ENCODE measurements at regions not wholly inside any gene's neighbourhood (a gene's known extent, or its start where the extent isn't known, plus 50 kb on each side); places are given as distances from the start of the nearest gene placed in this dataset.
A peak's percentile ranks its signal among the peaks of the same experiment; 100 is the strongest.

DNA sequence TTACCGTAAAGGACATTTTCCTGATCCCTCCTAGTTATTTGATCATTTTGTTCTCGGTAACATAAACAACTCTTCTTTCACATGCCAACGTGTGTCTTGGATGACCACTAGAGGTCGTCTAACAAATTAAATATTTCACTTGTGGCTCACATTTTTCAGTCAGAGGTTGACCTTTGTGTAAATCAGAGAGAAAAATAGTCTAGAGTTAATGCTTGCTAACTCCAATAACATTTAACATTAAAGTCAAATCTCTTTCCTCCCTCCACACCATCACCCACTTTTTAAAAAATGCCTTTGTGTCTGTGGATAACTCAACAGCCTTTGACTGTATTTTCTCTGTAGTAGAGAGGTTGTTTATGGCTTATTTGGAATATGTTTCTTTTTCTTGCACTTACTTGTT lies 220.5 kb upstream of the B3GALT2 start:
- TF ChIP-seq, protein P1, sequence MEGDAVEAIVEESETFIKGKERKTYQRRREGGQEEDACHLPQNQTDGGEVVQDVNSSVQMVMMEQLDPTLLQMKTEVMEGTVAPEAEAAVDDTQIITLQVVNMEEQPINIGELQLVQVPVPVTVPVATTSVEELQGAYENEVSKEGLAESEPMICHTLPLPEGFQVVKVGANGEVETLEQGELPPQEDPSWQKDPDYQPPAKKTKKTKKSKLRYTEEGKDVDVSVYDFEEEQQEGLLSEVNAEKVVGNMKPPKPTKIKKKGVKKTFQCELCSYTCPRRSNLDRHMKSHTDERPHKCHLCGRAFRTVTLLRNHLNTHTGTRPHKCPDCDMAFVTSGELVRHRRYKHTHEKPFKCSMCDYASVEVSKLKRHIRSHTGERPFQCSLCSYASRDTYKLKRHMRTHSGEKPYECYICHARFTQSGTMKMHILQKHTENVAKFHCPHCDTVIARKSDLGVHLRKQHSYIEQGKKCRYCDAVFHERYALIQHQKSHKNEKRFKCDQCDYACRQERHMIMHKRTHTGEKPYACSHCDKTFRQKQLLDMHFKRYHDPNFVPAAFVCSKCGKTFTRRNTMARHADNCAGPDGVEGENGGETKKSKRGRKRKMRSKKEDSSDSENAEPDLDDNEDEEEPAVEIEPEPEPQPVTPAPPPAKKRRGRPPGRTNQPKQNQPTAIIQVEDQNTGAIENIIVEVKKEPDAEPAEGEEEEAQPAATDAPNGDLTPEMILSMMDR (IDR thresholded peaks at IDR 0.05): peak; percentile 92
- no peak for TF ChIP-seq ZFX (IDR thresholded peaks at IDR 0.05; ENCODE audit: borderline replicate concordance)

All from 22Rv1 (cell line).